OCI-LY3 (cell line): ENCODE measurements at regions not wholly inside any gene's neighbourhood (a gene's known extent, or its start where the extent isn't known, plus 50 kb on each side); places are given as distances from the start of the nearest gene placed in this dataset.

Experiments used
- CTCF ChIP-seq: fragments of 200-600, 300-600 bp; sonication (generic); IDR thresholded peaks from 2 replicates; pipeline ENCODE4 v1.5.1; 2014; ENCODE audit warnings: antibody characterized with exemption, low read length, low read depth
- EZH2phosphoT487 ChIP-seq: fragments of 200-600 bp; shearing (Covaris generic); IDR thresholded peaks from 2 replicates; pipeline ENCODE4 v1.6.1; 2018; ENCODE audit warnings: antibody characterized with exemption, mixed run types, low read depth

GRCh38 chr3:5994651-5995050 lies 807.1 kb downstream of the EDEM1 start:
- TF ChIP-seq CTCF (no peak), EZH2phosphoT487 (no peak)
